NB4 (cell line): ENCODE measurements at regions not wholly inside any gene's neighbourhood (a gene's known extent, or its start where the extent isn't known, plus 50 kb on each side); places are given as distances from the start of the nearest gene placed in this dataset.

Source experiments
- DNase-seq: peaks from one replicate; pipeline ENCODE4 v3.0.0; 2010; ENCODE audit warnings: low read depth
- H3K4me3 ChIP-seq: one replicate; pipeline ENCODE4 v1.5.1; 2011; ENCODE audit warnings: mild to moderate bottlenecking, low read depth, low read length, moderate library complexity
- CTCF ChIP-seq: IDR thresholded peaks from one replicate; pipeline ENCODE4 v1.5.1; 2012; ENCODE audit warnings: low read depth, low read length
- MAX ChIP-seq: IDR thresholded peaks from 2 replicates; pipeline ENCODE4 v1.6.1; 2011; ENCODE audit warnings: low read depth, low read length
- MYC ChIP-seq: IDR thresholded peaks from 2 replicates; pipeline ENCODE4 v1.6.1; 2011; ENCODE audit warnings: low read depth, low read length
- POLR2A ChIP-seq: IDR thresholded peaks from 2 replicates; pipeline ENCODE4 v1.6.1; 2011; ENCODE audit warnings: mild to moderate bottlenecking; ENCODE audit not compliant: insufficient read length; ENCODE audit errors: extremely low read depth

DNA sequence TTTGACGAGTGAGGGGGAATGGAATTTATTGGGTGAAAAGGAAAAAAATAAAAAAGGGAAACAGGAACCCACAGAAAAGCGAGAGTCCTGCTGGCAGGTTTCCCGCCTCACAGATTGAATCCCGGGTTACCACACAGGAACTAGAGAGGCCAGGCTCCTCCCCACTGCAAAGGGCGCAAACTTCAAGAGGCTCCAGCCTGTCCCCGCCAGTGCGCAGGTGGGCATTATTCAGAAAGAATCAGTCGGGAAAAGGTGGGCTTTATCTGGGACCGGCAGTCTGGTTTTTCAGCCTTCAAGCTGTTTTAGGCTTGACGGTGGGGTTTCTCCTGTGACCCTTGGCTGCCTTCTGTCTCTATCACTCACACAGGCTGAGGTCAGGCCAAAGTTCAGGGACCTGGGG lies 1496.8 kb downstream of the RPA4 start:
- TF ChIP-seq CTCF (no peak), MAX (no peak), MYC (no peak), POLR2A (no peak)
- no peak for DNase-seq
- no peak overlapping the region for H3K4me3 ChIP-seq

DNA sequence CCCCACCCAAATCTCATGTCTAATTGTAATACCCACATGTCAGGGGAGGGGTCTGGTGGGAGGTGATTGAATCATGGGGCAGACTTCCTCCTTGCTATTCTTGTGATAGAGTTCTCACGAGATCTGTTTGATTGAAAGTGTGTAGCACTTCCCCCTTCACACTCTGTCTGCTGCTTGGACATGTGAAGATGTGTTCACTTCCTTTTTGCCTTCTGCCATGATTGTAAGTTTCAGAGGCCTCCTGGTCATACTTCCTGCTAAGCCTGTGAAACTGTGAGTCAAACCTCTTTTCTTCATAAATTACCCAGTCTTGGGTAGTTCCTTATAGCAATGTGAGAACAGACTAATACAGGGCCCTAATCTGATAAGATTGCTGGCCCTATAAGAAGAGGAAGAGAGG lies 1514.8 kb downstream of the RPA4 start:
- DNase-seq, result peak; percentile 19
- H3K4me3 ChIP-seq, result no peak overlapping the region
- TF ChIP-seq POLR2A (no peak), MYC (no peak), MAX (no peak), CTCF (no peak)

- TF ChIP-seq MAX (no peak), MYC (no peak), CTCF (no peak)
- no peak overlapping the region for H3K4me3 ChIP-seq
- DNase-seq, result no peak
Measured at GRCh38 chrX:98405376-98405775, 1521.7 kb downstream of the RPA4 start.

DNA sequence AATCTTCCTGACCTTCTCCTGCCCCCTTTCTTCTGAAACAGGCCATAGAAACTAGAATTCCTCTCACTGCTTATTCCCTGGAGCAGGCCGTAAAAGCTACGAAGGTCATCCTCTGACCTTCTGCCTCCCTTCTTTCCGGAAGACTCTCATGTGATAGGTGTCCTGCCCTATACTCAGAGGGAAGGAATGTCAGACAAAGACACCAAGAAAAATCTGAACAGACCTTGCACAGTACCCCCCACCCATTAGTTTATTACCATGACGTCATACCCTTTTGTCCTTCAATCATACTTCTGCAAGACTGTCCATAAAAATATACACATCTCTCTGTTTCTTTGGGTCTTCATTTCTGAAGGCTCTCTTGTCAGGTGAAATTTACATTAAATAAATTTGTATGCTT lies 1523.9 kb downstream of the RPA4 start:
- no peak overlapping the region for H3K4me3 ChIP-seq
- DNase-seq, result no peak
- TF ChIP-seq POLR2A, result no peak
- no peak for TF ChIP-seq MYC
- TF ChIP-seq MAX, result no peak
- TF ChIP-seq CTCF, result no peak

- no peak overlapping the region for H3K4me3 ChIP-seq
- TF ChIP-seq CTCF (no peak), MAX (no peak), POLR2A (no peak), MYC (no peak)
- no peak for DNase-seq
Measured at GRCh38 chrX:98409867-98410266, 1526.2 kb downstream of the RPA4 start.

DNA sequence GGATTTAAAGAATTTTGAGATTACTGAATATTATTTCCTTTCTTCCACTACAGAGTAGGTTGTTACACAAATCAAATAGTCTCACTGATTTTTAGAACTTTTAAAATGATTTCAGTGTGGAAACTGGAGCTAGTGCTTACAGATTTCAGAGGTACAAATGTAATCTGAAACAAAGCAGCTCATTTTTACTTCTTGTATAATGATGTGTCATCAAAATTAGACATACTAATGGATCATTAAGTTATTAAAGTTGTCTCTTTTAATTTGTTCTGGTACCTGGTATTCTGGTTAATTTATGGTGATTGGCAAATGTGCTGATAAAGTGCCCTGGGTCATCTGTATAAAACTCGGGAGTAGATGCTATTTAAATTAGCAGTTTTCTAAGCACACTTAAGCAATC lies 1528.3 kb downstream of the RPA4 start:
- no peak for DNase-seq
- H3K4me3 ChIP-seq, result no peak overlapping the region
- no peak for TF ChIP-seq MAX
- no peak for TF ChIP-seq MYC
- no peak for TF ChIP-seq CTCF
- TF ChIP-seq POLR2A, result no peak
